Fibroblast of lung (primary cell): ENCODE measurements at regions not wholly inside any gene's neighbourhood (a gene's known extent, or its start where the extent isn't known, plus 50 kb on each side); places are given as distances from the start of the nearest gene placed in this dataset.
"Not testable (repeated sequence)": the region's sequence is repeated elsewhere in the genome, so short reads cannot be mapped to it uniquely, and the experiment has no call there.

Experiments
- DNase-seq, 2 donors: peaks; one replicate each; pipeline versions ENCODE4 v3.0.0 to v3.0.0-alpha.2; 2010; ENCODE audit warnings: low read depth in 2 of 2
- H2AFZ ChIP-seq: 2 replicates; pipeline ENCODE4 v1.5.1; 2012; ENCODE audit warnings: low read length, control low read depth, inconsistent platforms
- H3K27ac ChIP-seq: 2 replicates; pipeline ENCODE4 v1.5.1; 2011; ENCODE audit warnings: low read length, control low read depth; ENCODE audit not compliant: insufficient read depth
- H3K27me3 ChIP-seq: 2 replicates; pipeline ENCODE4 v1.5.1; 2011; ENCODE audit warnings: mild to moderate bottlenecking, low read length; ENCODE audit not compliant: control insufficient read depth, insufficient read depth
- H3K36me3 ChIP-seq: 2 replicates; pipeline ENCODE4 v1.5.1; 2011; ENCODE audit warnings: low read length; ENCODE audit not compliant: control insufficient read depth, insufficient read depth
- H3K4me1 ChIP-seq: 2 replicates; pipeline ENCODE4 v1.5.1; 2011; ENCODE audit warnings: low read length; ENCODE audit not compliant: control insufficient read depth, insufficient read depth; ENCODE audit errors: extremely low read depth
- H3K4me2 ChIP-seq: 2 replicates; pipeline ENCODE4 v1.5.1; 2011; ENCODE audit warnings: low read length, control low read depth; ENCODE audit not compliant: insufficient read depth; ENCODE audit errors: extremely low read depth
- H3K4me3 ChIP-seq, 4 experiments: fragments of 200-600 bp in 1 of 4; sonication (generic) in 1 of 4; replicated peaks in 1 of 4; 2 replicates each; pipeline ENCODE4 v1.5.1; 2011 to 2016; ENCODE audit warnings: low read length in 4 of 4, low read depth in 3 of 4, mild to moderate bottlenecking in 3 of 4, control low read depth in 2 of 4, inconsistent platforms in 1 of 4, mixed read lengths in 1 of 4; ENCODE audit not compliant: insufficient read depth in 1 of 4; ENCODE audit errors: control extremely low read depth in 1 of 4
- H3K79me2 ChIP-seq: 2 replicates; pipeline ENCODE4 v1.5.1; 2012; ENCODE audit warnings: mild to moderate bottlenecking, low read length, inconsistent platforms; ENCODE audit not compliant: control insufficient read depth, insufficient read depth
- H3K9ac ChIP-seq: 2 replicates; pipeline ENCODE4 v1.5.1; 2011; ENCODE audit warnings: mild to moderate bottlenecking, low read length, control low read depth; ENCODE audit not compliant: insufficient read depth
- H3K9me3 ChIP-seq: 2 replicates; pipeline ENCODE4 v1.5.1; 2012; ENCODE audit warnings: low read depth, low read length; ENCODE audit not compliant: control insufficient read depth, insufficient read depth
- H4K20me1 ChIP-seq: 2 replicates; pipeline ENCODE4 v1.5.1; 2011; ENCODE audit warnings: low read length; ENCODE audit not compliant: control insufficient read depth, insufficient read depth; ENCODE audit errors: extremely low read depth
- CTCF ChIP-seq, 2 donors: IDR thresholded peaks in 1 of 2; conservative IDR thresholded peaks in 1 of 2; 1 replicate in 1 of 2; 2 replicates in 1 of 2; pipeline ENCODE4 v1.5.1; 2011 to 2012; ENCODE audit warnings: low read length in 2 of 2, control low read depth in 1 of 2, inconsistent platforms in 1 of 2, low read depth in 1 of 2, mild to moderate bottlenecking in 1 of 2
- EZH2 ChIP-seq: IDR thresholded peaks from 2 replicates; pipeline ENCODE4 v1.5.1; 2012; ENCODE audit warnings: low read length, control low read depth, mild to moderate bottlenecking; ENCODE audit errors: missing control alignments

DNA sequence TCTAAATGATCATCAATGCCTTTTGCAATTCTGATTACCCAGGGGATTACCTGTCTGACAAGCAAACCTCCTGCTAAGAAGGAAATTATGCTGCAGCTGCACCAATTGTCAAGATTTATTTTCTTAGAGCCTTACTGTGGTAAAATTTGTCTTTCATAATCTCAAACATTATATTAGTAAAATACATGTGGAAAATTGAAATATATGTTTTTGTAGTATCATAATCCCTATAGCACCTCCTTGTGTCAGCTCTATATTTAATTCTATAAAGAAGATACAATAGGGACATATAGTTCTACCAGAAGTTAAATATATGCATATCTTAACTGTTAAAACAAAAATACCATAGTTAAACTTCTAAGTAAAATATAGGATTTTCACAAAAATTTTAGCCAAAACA lies 655.6 kb upstream of the PCDH10 start:
- no peak for TF ChIP-seq EZH2
- Histone ChIP-seq H2AFZ (no peak overlapping the region), H3K79me2 (no peaks in the 10 kb centered on the region), H4K20me1 (no peaks in the 10 kb centered on the region), H3K36me3 (no peaks in the 10 kb centered on the region), H3K4me3 (no peak overlapping the region), H3K27ac (no peak overlapping the region), H3K4me2 (no peak overlapping the region), H3K4me1 (no peaks in the 10 kb centered on the region), H3K9me3 (no peaks in the 10 kb centered on the region), H3K9ac (no peak overlapping the region), H3K27me3 (no peaks in the 10 kb centered on the region)
- peak in 1 of 2 donors; percentile 18 for DNase-seq

GRCh38 chr4:132495267-132495812 lies 653.8 kb upstream of the PCDH10 start:
- not testable (repeated sequence) for DNase-seq, H2AFZ ChIP-seq, H3K79me2 ChIP-seq, H3K4me3 ChIP-seq, H3K27ac ChIP-seq, H3K27me3 ChIP-seq, H4K20me1 ChIP-seq, H3K4me2 ChIP-seq, H3K9ac ChIP-seq, H3K4me1 ChIP-seq, H3K36me3 ChIP-seq, H3K9me3 ChIP-seq

GRCh38 chr4:132498215-132498614 lies 650.9 kb upstream of the PCDH10 start:
- Histone ChIP-seq H3K9ac (no peak overlapping the region), H2AFZ (no peak overlapping the region)
- TF ChIP-seq EZH2 (no peak), CTCF (conservative IDR thresholded peaks at IDR 0.05 in 1 of 2, IDR thresholded peaks at IDR 0.05 in 1 of 2; ENCODE audit: low read depth in 1 of 2, low read length in 2 of 2) (no peak)

GRCh38 chr4:132502096-132502552 lies 647.0 kb upstream of the PCDH10 start:
- H3K9me3 ChIP-seq = no peaks in the 10 kb centered on the region
- no peak overlapping the region for H3K4me3 ChIP-seq
- DNase-seq = no peak
- TF ChIP-seq EZH2 (no peak), CTCF (conservative IDR thresholded peaks at IDR 0.05 in 1 of 2, IDR thresholded peaks at IDR 0.05 in 1 of 2; ENCODE audit: low read depth in 1 of 2, low read length in 2 of 2) (no peak)
- no peaks in the 10 kb centered on the region for H4K20me1 ChIP-seq
- H3K27ac ChIP-seq = no peak overlapping the region
- no peaks in the 10 kb centered on the region for H3K4me1 ChIP-seq
- no peaks in the 10 kb centered on the region for H3K36me3 ChIP-seq
- no peak overlapping the region for H3K4me2 ChIP-seq
- H3K79me2 ChIP-seq = no peaks in the 10 kb centered on the region
- H2AFZ ChIP-seq = no peak overlapping the region
- H3K27me3 ChIP-seq = no peaks in the 10 kb centered on the region
- no peak overlapping the region for H3K9ac ChIP-seq

More at GRCh38 chr4:132498215-132498614, 650.9 kb upstream of the PCDH10 start:
- Histone ChIP-seq H4K20me1 (no peaks in the 10 kb centered on the region), H3K4me1 (no peaks in the 10 kb centered on the region), H3K27ac (no peak overlapping the region), H3K9me3 (no peaks in the 10 kb centered on the region), H3K27me3 (no peaks in the 10 kb centered on the region), H3K4me3 (no peak overlapping the region), H3K79me2 (no peaks in the 10 kb centered on the region), H3K4me2 (no peak overlapping the region), H3K36me3 (no peaks in the 10 kb centered on the region)
- no peak for DNase-seq
